ENCODE measurements at regions not wholly inside any gene's neighbourhood (a gene's known extent, or its start where the extent isn't known, plus 50 kb on each side); places are given as distances from the start of the nearest gene placed in this dataset.
"Not testable (repeated sequence)": the region's sequence is repeated elsewhere in the genome, so short reads cannot be mapped to it uniquely, and the experiment has no call there.

DNA sequence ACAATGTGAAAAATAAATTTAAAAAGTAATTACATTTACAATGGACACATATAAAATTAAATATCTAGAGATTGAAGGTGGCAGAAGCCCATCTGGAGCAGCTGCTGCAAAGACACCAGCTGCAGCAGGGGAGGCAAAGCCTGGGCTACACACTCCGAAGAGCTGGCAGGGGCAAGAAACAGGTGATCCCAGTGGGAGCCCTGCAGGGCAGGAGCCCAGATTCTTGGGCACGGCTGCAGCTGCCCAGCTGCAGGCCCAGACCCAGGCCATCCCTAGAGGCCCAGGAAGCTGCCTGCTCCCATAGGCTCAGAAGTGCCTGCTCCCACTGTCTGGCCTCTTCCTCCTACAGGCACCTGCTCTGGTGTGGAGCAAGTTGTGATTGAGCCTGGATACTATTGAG lies 1547.9 kb upstream of the SPRY2 start:
- DNase-seq = no peak

DNA sequence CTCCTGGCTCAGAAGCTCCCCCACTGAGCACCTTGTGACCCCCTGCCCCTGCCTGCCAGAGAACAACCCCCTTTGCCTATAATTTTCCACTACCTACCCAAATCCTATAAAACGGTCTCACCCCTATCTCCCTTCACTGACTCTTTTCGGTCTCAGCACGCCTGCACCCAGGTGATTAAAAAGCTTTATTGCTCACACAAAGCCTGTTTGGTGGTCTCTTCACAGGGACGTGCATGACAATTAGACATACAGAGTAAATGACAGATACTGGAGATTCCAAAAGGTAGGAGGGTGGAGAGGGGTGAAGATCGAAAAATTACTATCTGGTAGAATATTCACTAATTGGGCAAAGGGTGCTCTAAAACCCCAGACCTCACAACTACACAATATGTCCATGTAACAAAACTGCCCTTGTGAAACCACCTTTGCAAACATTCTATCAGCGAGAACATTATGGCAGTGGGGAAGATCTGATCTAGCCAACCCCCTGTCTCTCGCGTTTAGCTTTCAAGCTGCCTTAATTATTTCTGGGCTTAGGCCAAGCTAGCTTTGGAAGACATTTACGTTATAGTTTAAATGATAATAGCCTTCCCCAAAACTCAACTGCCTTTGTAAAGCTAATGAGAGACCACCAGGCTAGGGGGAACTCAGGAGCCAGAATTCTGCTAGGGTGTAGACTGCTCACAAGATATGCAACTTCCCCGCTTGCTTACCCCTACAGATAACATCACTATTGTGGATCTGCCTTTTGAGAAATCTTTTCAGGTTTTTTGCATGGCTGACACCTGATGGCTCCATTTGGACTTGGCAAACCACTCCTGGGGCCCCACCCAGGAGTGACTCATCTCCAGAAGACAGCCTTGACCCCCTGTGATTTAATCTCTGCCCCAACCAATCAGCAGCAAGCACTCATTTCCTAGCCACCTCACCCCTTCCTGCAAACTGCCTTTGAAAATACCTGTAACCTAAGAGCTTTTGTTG lies 1534.0 kb upstream of the SPRY2 start:
- no peak for DNase-seq

DNA sequence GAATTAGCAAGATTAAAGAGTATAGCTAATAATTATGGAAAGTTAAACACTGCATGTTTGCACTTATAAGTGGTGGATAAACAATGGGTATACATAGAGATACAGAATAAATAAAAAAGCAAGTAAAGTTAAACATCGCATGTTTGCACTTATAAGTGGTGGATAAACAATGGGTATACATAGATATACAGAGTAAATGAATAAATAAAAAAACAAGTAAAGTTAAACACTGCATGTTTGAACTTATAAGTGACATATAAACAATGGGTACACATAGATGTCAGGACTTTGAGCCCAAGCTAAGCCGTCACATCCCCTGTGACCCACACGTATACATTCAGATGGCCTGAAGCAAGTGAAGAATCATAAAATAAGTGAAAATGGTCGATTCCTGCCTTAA lies 1533.3 kb upstream of the SPRY2 start:
- no peak for DNase-seq

- DNase-seq = no peak
Observed at GRCh38 chr13:81872581-81872980, 1531.7 kb upstream of the SPRY2 start.

DNA sequence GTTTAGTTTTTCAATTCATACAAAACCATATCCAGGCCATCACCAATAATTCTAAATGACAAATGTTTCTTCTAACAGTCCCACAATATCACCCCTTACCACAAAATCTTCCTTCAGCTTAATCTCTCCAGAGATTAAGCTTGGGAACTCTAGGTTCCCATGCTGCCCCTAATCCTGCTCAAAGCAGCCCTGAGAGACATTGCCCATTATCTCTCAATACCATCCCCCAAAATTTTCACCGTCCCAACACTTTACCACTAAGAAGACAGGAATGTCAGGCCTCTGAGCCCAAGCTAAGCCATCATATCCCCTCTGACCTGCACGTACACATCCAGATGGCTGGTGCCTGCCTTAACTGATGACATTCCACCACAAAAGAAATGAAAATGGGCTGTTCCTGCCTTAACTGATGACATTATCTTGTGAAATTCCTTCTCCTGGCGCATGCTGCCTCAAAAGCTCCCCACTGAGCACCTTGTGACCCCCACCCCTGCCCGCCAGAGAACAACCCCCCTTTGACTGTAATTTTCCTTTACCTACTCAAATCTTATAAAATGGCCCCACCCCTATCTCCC lies 1530.9 kb upstream of the SPRY2 start:
- not testable (repeated sequence) for DNase-seq

- DNase-seq = no peak
Observed at GRCh38 chr13:81848291-81848690, 1507.4 kb upstream of the SPRY2 start.

DNA sequence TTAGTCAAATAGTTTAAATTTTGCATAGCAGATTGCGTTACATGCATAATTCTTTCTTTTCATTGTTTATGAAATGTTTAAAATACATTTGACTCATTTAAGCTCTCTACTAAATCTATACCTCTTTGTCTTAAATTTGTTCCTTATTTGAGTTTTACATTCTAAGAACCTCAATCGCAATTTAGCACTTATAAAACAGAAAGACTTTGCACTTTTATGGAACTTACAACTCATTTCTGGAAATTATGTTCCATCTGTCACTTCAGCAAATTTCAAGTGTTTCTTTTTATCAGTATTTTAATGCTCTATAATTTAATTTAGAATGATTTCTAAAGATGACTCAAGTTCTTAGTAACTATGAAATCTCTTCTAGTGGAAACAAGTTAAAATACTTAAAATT lies 1505.8 kb upstream of the SPRY2 start:
- DNase-seq = no peak

DNA sequence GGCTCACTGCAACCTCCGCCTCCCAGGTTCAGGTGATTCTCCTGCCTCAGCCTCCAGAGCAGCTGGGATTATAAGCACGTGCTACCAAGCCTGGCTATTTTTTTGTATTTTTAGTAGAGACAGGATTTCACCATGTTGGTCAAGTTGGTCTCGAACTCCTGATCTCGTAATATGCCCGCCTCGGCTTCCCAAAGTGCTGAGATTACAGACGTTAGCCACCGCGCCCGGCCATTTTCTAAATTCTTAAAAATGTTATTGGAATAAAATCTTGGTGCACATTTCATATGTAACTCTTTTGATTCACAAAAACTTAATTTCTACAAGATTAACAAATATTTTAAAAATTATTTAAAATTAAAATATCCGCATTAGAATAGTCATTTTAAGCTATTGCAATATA lies 1480.3 kb upstream of the SPRY2 start:
- DNase-seq = no peak

GRCh38 chr13:81800433-81800832 lies 1459.5 kb upstream of the SPRY2 start:
- DNase-seq = no peak

GRCh38 chr13:81795710-81796109 lies 1454.8 kb upstream of the SPRY2 start:
- DNase-seq = no peak

GRCh38 chr13:81791641-81792040 lies 1450.7 kb upstream of the SPRY2 start:
- no peak for DNase-seq

- no peak for DNase-seq
Observed at GRCh38 chr13:81781471-81781870, 1440.5 kb upstream of the SPRY2 start.

GRCh38 chr13:81779876-81780275 lies 1439.0 kb upstream of the SPRY2 start:
- DNase-seq = no peak

- DNase-seq = no peak
Observed at GRCh38 chr13:81778350-81778749, 1437.4 kb upstream of the SPRY2 start.

GRCh38 chr13:81773263-81773662 lies 1432.3 kb upstream of the SPRY2 start:
- no peak for DNase-seq

DNA sequence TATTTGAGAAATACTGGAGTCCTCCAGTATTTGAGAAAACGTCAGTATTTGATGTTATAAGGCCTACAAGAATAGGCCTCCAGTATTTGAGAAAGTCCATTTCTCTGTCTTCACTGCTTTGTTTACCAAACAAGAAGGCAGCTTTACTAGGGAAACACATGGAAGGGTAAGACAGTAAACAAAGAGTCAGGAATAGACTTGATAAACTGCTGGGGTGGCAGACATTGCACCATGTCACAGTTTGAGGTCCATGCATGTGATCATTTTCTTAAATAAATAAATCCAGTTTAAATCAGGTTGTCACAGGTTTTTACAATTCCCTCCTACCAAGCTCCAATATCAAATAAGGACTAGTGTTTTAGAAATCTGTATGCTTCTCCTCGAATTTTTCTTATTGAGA lies 1431.0 kb upstream of the SPRY2 start:
- no peak for DNase-seq

- DNase-seq = no peak
Observed at GRCh38 chr13:81770868-81771505, 1430.1 kb upstream of the SPRY2 start.

GRCh38 chr13:81762449-81762848 lies 1421.5 kb upstream of the SPRY2 start:
- DNase-seq = no peak

- no peak for DNase-seq
Observed at GRCh38 chr13:81760316-81760715, 1419.4 kb upstream of the SPRY2 start.

DNA sequence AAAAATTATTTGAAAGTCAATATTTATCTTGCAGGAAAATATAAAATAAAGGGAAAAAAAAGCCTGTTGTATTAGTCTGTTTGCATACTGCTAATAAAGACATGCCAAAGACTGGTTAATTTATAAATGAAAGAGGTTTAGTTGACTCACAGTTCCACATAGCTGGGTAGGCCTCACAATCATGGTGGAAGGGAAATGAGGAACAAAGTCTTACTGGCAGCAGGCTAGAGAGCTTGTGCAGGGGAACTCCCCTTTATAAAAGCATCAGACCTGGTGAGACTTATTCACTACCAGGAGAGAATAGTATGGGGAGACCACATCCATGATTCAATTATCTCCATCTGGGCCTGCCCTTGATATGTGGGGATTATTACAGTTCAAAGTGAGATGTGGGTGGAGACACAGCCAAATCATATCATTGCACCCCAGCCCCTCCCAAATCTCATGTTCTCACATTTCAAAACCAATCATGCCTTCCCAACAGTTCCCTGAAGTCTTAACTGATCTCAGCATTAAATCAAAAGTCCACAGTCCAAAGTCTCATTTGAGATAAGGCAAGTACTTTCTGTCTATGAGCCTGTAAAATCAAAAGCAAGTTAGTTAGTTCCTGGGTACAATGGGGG lies 1416.5 kb upstream of the SPRY2 start:
- DNase-seq = no peak

DNA sequence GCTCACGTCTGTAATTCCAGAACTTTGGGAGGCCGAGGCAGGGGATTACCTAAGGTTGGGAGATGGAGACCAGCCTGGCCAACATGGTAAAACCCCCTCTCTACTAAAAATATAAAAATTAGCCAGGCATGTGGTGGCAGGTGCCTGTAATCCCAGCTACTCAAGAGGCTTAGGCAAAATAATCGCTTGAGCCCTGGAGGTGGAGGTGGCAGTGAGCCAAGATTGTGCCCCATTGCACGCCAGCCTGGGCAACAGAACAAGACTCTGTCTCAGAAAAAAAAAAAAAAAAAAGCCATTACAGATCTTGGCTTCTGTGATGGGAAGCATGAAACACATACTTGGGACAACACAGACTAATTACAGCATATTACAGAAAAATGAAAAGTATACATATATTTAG lies 1404.5 kb upstream of the SPRY2 start:
- DNase-seq = no peak

- no peak for DNase-seq
Observed at GRCh38 chr13:81738364-81738763, 1397.4 kb upstream of the SPRY2 start.

- DNase-seq = no peak
Observed at GRCh38 chr13:81726037-81726726, 1385.3 kb upstream of the SPRY2 start.
